PC-9 (cell line): ENCODE measurements at regions not wholly inside any gene's neighbourhood (a gene's known extent, or its start where the extent isn't known, plus 50 kb on each side); places are given as distances from the start of the nearest gene placed in this dataset.

ENCODE experiments used
- BruUV-seq: library from RNA; stranded (reverse); fragments of 400-500 nt; replicated peaks from 2 replicates; lab custom pipeline; 2021; lab: Mats Ljungman, UMichigan
- CTCF ChIA-PET: fragments of 300-600 bp; sonication (Branson Sonifier 250); formaldehyde crosslinking; loops from one replicate; lab custom pipeline; 2022; ENCODE audit warnings: antibody characterized with exemption; lab: Charles Lee
- POLR2A ChIA-PET: fragments of 300-600 bp; sonication (Branson Sonifier 250); formaldehyde crosslinking; loops from one replicate; lab custom pipeline; 2022; ENCODE audit warnings: antibody characterized with exemption; ENCODE audit not compliant: unreplicated experiment; lab: Charles Lee
- DNase-seq, 2 experiments: peaks; one replicate each; pipeline versions ENCODE4 v3.0.0 to v3.0.0-alpha.2; 2015 to 2022; ENCODE audit warnings: mixed read lengths in 1 of 2
- H2AFZ ChIP-seq: fragments of 200-600 bp; sonication (generic); 2 replicates; pipeline ENCODE4 v1.8.1; 2017; ENCODE audit warnings: antibody characterized with exemption
- H3F3A ChIP-seq: fragments of 200-600 bp; sonication (generic); 2 replicates; pipeline ENCODE4 v1.8.1; 2017; ENCODE audit warnings: antibody characterized with exemption, mild to moderate bottlenecking, low read depth; ENCODE audit not compliant: insufficient read depth
- H3K27ac ChIP-seq: fragments of 200-600 bp; sonication (generic); 2 replicates; pipeline ENCODE4 v1.6.1; 2016; ENCODE audit warnings: mixed run types
- H3K27me3 ChIP-seq: fragments of 200-600 bp; sonication (generic); 2 replicates; pipeline ENCODE4 v1.6.1; 2016; ENCODE audit warnings: low read depth, mixed run types; ENCODE audit not compliant: insufficient read depth
- H3K36me3 ChIP-seq: fragments of 200-600 bp; sonication (generic); 2 replicates; pipeline ENCODE4 v1.6.1; 2016; ENCODE audit warnings: low read depth, mixed run types
- H3K4me1 ChIP-seq: fragments of 200-600 bp; sonication (generic); replicated peaks from 2 replicates; pipeline ENCODE4 v1.6.1; 2016; ENCODE audit warnings: mixed run types; ENCODE audit not compliant: insufficient read depth
- H3K4me2 ChIP-seq: fragments of 200-600 bp; sonication (generic); 2 replicates; pipeline ENCODE4 v1.6.1; 2017; ENCODE audit warnings: mixed run types
- H3K4me3 ChIP-seq: fragments of 200-600 bp; sonication (generic); 2 replicates; pipeline ENCODE4 v1.6.1; 2016; ENCODE audit warnings: mixed run types
- H3K79me2 ChIP-seq: fragments of 200-600 bp; sonication (generic); 2 replicates; pipeline ENCODE4 v1.6.1; 2017; ENCODE audit warnings: low read depth, mixed run types
- H3K9me2 ChIP-seq: fragments of 200-600 bp; sonication (generic); 2 replicates; pipeline ENCODE4 v1.8.1; 2017; ENCODE audit warnings: mild to moderate bottlenecking; ENCODE audit not compliant: insufficient read depth
- H3K9me3 ChIP-seq: fragments of 200-600 bp; sonication (generic); 2 replicates; pipeline ENCODE4 v1.8.1; 2016; ENCODE audit warnings: low read depth; ENCODE audit not compliant: insufficient read depth
- H4K20me1 ChIP-seq: fragments of 200-600 bp; sonication (generic); 2 replicates; pipeline ENCODE4 v1.8.1; 2017; ENCODE audit not compliant: insufficient read depth
- EZH2 ChIP-seq: fragments of 200-600 bp; sonication (generic); IDR thresholded peaks from 2 replicates; pipeline ENCODE4 v1.8.0; 2017; ENCODE audit warnings: antibody characterized with exemption, low read depth
- intact Hi-C: fragments of 100-400 bp; cut with micrococcal nuclease; formaldehyde crosslinking; loops from one replicate; pipeline ENCODE4 v1.10.0; 2022; ENCODE audit not compliant: unreplicated experiment
- TF ChIP-seq, protein P1 (sequence below): fragments of 200-600 bp; sonication (generic); conservative IDR thresholded peaks from 2 replicates; pipeline ENCODE4 v1.6.1; 2017; ENCODE audit warnings: mixed run types, antibody characterized with exemption, mild to moderate bottlenecking, moderate library complexity

DNA sequence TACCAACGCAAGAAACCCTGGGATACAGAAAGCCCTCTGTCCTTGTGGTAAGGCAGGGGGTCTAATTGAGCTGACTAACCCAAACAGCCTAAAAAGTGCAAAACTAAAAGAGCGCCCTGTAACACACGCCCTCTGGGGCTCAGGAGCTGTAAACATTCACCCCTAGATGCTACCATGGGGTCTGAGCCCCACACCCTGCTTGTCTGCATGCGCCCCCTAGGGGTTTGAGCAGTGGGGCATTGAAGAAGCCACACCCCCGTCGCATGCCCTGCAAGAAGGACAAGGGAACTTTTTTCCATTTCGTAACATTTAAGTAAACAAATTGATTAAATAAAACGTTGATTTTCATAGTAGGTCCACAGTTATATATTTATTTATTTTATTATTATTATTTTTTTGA, 616.9 kb upstream of the MAN1A1 start:
- ChIA-PET POLR2A (no interaction called here), CTCF (no interaction called here)
- H2AFZ ChIP-seq, result no peak overlapping the region
- no peak for DNase-seq
- BruUV-seq, result no TSS peak
- no peak overlapping the region for H3K4me2 ChIP-seq
- H3K36me3 ChIP-seq, result no peaks in the 10 kb centered on the region
- H3K27me3 ChIP-seq, result no peaks in the 10 kb centered on the region
- no peaks in the 10 kb centered on the region for H3F3A ChIP-seq
- H3K9me3 ChIP-seq, result no peaks in the 10 kb centered on the region
- H4K20me1 ChIP-seq, result no peaks in the 10 kb centered on the region
- no peaks in the 10 kb centered on the region for H3K9me2 ChIP-seq
- H3K79me2 ChIP-seq, result no peaks in the 10 kb centered on the region
- intact Hi-C loops, result no loop called here
- no peak overlapping the region for H3K27ac ChIP-seq
- H3K4me3 ChIP-seq, result no peak overlapping the region
- TF ChIP-seq, protein P1, sequence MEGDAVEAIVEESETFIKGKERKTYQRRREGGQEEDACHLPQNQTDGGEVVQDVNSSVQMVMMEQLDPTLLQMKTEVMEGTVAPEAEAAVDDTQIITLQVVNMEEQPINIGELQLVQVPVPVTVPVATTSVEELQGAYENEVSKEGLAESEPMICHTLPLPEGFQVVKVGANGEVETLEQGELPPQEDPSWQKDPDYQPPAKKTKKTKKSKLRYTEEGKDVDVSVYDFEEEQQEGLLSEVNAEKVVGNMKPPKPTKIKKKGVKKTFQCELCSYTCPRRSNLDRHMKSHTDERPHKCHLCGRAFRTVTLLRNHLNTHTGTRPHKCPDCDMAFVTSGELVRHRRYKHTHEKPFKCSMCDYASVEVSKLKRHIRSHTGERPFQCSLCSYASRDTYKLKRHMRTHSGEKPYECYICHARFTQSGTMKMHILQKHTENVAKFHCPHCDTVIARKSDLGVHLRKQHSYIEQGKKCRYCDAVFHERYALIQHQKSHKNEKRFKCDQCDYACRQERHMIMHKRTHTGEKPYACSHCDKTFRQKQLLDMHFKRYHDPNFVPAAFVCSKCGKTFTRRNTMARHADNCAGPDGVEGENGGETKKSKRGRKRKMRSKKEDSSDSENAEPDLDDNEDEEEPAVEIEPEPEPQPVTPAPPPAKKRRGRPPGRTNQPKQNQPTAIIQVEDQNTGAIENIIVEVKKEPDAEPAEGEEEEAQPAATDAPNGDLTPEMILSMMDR, result peak; percentile 18; the same call in 1 of the 2 replicates
- TF ChIP-seq EZH2, result no peak
- H3K4me1 ChIP-seq, result no peaks in the 10 kb centered on the region

DNA sequence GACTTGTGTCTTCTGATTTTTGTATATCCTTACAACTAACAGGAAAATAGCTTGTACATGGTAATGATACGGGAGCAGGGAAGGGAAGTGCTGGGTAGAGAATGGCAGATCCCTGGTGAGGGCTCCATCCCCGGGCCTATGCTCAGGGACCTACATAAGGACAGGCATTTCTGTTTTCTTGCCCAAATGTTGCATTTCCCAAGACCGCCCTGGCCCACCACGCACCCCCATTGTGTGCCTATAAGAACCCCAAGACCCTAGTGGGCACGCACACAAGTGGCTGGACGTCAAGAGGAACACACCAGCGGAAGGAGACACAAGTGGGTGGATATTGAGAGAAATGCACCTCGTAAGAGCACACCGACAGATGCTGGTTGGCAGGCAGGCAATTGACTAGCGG, 616.3 kb upstream of the MAN1A1 start:
- DNase-seq, result no peak
- Histone ChIP-seq H3K4me1 (no peaks in the 10 kb centered on the region), H3K9me3 (no peaks in the 10 kb centered on the region), H3K79me2 (no peaks in the 10 kb centered on the region), H3K27me3 (no peaks in the 10 kb centered on the region), H4K20me1 (no peaks in the 10 kb centered on the region), H3K9me2 (no peaks in the 10 kb centered on the region), H3K4me3 (no peak overlapping the region), H3K27ac (no peak overlapping the region), H3F3A (no peaks in the 10 kb centered on the region), H3K36me3 (no peaks in the 10 kb centered on the region), H3K4me2 (no peak overlapping the region), H2AFZ (no peak overlapping the region)
- intact Hi-C loops, result no loop called here
- BruUV-seq, result no TSS peak
- ChIA-PET CTCF (no interaction called here), POLR2A (no interaction called here)
- TF ChIP-seq, protein P1, result no peak
- TF ChIP-seq EZH2, result no peak

DNA sequence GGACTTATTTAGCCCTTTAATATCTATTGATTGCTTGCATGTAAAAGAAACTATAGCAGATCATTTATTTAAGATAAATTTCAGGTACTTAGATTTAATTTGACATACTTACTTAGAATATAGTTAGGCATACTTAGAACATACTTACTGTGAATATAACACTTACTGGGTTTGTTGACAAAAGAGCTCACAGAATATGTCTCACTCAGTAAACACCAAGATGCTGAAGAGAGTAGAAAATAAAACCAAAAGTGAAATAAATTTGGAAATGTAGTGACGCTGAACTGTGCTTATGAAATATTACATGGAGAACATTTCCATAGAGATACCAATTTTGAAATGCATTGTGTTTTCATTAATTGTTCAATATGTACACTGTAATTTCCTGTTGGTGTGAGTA, 615.4 kb upstream of the MAN1A1 start:
- no peak overlapping the region for H3K4me3 ChIP-seq
- no peaks in the 10 kb centered on the region for H3F3A ChIP-seq
- H3K9me3 ChIP-seq, result no peaks in the 10 kb centered on the region
- no peaks in the 10 kb centered on the region for H3K4me1 ChIP-seq
- H3K27ac ChIP-seq, result no peak overlapping the region
- H3K79me2 ChIP-seq, result no peaks in the 10 kb centered on the region
- no peak overlapping the region for H2AFZ ChIP-seq
- ChIA-PET POLR2A (no interaction called here), CTCF (no interaction called here)
- H4K20me1 ChIP-seq, result no peaks in the 10 kb centered on the region
- H3K36me3 ChIP-seq, result no peaks in the 10 kb centered on the region
- BruUV-seq, result no TSS peak
- no peak for DNase-seq
- TF ChIP-seq, protein P1, result no peak
- no peak for TF ChIP-seq EZH2
- intact Hi-C loops, result no loop called here
- no peak overlapping the region for H3K4me2 ChIP-seq
- H3K9me2 ChIP-seq, result no peaks in the 10 kb centered on the region
- H3K27me3 ChIP-seq, result no peaks in the 10 kb centered on the region
